ENCODE measurements at regions not wholly inside any gene's neighbourhood (a gene's known extent, or its start where the extent isn't known, plus 50 kb on each side); places are given as distances from the start of the nearest gene placed in this dataset.
A peak's percentile ranks its signal among the peaks of the same experiment; 100 is the strongest.
"Not testable (repeated sequence)": the region's sequence is repeated elsewhere in the genome, so short reads cannot be mapped to it uniquely, and the experiment has no call there.

- peak; percentile 92 for DNase-seq (ENCODE audit: low read depth)
These were observed 55.1 kb downstream of the CYCS start for GRCh38 chr7:25069900-25070443.

GRCh38 chr7:25068502-25069213 lies 56.4 kb downstream of the CYCS start:
- no peak for DNase-seq (ENCODE audit: low read depth)

GRCh38 chr7:25067726-25068501 lies 57.1 kb downstream of the CYCS start:
- DNase-seq (ENCODE audit: low read depth), result no peak

GRCh38 chr7:25066253-25066652 lies 58.8 kb downstream of the CYCS start:
- DNase-seq (ENCODE audit: low read depth), result no peak

GRCh38 chr7:25062380-25062779 lies 62.7 kb downstream of the CYCS start:
- no peak for DNase-seq (ENCODE audit: low read depth)

- no peak for DNase-seq (ENCODE audit: low read depth)
These were observed 64.5 kb downstream of the CYCS start for GRCh38 chr7:25060487-25061055.

GRCh38 chr7:25059576-25059975 lies 65.5 kb downstream of the CYCS start:
- DNase-seq (ENCODE audit: low read depth), result no peak

- no peak for DNase-seq (ENCODE audit: low read depth)
These were observed 68.7 kb downstream of the CYCS start for GRCh38 chr7:25056368-25056767.

GRCh38 chr7:25055520-25056220 lies 69.4 kb downstream of the CYCS start:
- DNase-seq (ENCODE audit: low read depth), result no peak

- no peak for DNase-seq (ENCODE audit: low read depth)
These were observed 70.1 kb downstream of the CYCS start for GRCh38 chr7:25054819-25055519.

GRCh38 chr7:25050223-25050622 lies 70.2 kb upstream of the OSBPL3 start:
- DNase-seq (ENCODE audit: low read depth), result no peak

GRCh38 chr7:25048444-25048834 lies 68.5 kb upstream of the OSBPL3 start:
- DNase-seq (ENCODE audit: low read depth), result no peak

GRCh38 chr7:25047571-25048443 lies 67.8 kb upstream of the OSBPL3 start:
- not testable (repeated sequence) for DNase-seq (ENCODE audit: low read depth)

- no peak for DNase-seq (ENCODE audit: low read depth)
These were observed 57.3 kb upstream of the OSBPL3 start for GRCh38 chr7:25037325-25037724.

GRCh38 chr7:25035274-25035673 lies 55.3 kb upstream of the OSBPL3 start:
- DNase-seq (ENCODE audit: low read depth), result no peak

- no peak for DNase-seq (ENCODE audit: low read depth)
These were observed 54.2 kb upstream of the OSBPL3 start for GRCh38 chr7:25034136-25034535.

- DNase-seq (ENCODE audit: low read depth), result no peak
These were observed 53.1 kb upstream of the OSBPL3 start for GRCh38 chr7:25032774-25033743.

GRCh38 chr7:25031432-25031831 lies 51.5 kb upstream of the OSBPL3 start:
- no peak for DNase-seq (ENCODE audit: low read depth)

GRCh38 chr7:25031007-25031406 lies 51.0 kb upstream of the OSBPL3 start:
- no peak for DNase-seq (ENCODE audit: low read depth)
